SKM-1 treated with dmso at 0.1 percent for 144 hours (cell line): ENCODE measurements at regions not wholly inside any gene's neighbourhood (a gene's known extent, or its start where the extent isn't known, plus 50 kb on each side); places are given as distances from the start of the nearest gene placed in this dataset.

ENCODE experiments used
- DNase-seq: peaks from one replicate; lab custom pipeline; 2025; ENCODE audit not compliant: unreplicated experiment; lab: John Stamatoyannopoulos, UW

DNA sequence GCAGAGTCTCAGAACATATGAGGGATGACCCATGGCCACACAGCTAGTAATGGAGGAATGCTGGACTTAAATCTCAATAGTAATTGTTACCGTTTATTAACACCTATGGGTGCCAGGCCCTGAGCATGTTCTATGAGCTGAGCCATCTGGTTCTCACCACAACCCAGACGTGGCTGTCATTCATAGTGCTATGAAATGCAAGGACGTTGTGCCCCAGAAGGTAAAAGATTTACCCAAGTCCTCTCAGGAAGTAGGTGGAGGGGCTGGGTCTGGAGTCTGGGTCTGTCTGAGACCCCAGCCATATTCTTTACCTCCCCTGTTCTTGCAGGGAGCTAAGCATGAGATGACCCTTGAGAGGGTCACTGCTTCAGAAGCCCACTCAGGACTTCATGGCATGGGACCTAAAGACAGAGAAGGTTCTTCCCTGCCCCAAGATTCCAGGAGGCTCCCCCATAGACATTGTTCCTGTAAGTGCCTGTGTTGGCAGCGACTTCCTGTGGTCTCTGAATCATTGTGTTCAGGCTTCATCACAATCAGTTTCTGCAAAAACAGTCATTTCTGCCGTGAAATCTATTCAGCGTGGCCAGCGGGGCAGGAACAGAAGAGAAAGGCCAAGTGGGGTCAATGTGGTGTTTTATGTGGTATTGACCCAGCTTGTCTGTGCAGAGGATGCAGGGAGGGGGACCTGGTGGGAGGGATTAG is 475.4 kb downstream of the PTPRU start:
- no peak for DNase-seq

DNA sequence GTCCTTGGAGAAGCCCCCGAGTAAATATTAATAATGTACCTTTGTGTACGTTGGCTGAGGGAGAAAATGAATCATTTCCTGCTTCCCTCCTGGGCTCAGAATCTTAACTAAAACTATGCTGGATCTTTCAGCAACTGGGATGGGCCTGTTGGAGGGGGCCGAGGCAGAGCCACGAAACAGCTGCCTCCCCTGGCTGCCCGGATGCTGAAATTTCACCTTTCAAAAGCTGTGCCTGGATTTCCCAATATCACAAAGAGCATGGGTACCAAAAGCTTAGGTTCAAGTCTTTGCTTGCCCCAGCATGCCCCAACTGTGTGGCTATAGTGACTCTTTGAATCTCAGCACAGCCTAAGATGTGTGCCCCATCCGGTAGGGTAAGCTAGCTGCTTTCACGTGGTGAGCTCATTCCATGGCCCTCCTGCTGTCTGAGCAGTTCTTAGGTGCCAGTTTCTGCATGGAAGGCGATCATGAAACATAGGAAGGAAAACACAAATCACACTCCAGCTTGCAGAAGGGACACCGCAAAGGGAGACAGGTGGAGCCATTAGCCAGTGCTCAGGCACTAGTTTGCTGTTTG is 473.5 kb downstream of the PTPRU start:
- no peak for DNase-seq

DNA sequence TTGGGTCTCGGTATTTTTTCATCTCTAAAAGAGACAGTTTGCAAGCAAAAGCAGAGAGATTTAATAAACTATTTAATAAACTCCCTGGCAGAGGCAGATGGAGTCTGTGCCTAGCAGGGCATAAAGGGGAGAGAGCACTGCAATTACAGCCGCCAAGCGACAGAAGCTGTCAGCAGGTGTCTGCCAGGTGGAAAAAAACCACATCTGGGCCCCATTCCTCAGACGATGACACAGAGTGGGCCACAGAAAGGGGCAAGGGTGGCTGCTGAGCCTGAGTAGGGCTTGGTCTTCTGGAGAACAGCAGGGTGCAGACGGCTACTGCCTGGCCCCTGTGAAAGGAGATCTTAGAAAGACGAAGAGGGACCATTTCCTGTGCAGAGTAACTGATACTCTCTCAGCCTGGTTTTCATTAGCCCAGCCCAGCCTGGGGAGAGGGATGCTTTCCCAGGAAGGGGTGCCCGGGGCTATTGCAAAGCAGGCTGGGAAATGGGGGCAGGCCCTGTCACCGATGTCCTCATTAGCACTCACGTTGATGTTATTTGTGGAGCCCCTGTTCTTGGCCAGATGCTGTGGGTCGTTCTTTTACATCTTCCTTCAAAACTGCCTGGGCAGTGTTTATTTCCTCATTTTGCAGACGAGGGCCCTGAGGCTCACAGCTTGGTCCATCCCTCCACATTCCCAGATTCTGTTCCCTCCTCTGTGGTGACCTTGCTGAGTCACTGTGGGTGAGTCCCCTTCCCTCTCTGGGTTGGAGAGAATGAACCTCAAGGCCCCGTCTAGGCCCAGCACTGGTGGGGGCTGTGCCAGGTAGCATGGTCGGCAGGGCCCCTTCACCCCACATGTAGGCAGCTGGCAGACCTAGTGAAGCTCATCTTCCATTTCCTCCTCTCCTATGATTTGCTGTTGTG is 472.7 kb downstream of the PTPRU start:
- DNase-seq = no peak

DNA sequence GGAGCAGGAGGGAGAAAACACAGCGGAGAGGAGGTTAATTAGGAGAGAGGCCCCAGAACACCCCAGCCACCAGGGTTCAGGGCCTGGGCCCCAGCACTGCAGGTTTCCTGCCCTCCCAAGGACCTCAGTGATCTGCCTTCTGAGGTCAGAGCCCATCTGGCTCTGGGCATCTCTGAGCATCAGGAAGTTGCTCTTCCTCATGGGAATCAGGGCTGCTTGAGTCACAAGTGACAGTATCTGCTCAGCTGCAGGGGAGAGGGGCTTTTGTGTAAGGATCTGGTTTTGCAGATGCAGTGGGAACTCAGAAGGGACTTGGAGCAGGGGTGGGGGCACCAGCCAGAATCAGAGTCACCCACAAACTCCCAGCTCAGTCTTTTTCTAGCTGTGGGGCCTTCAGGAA is 472.1 kb downstream of the PTPRU start:
- no peak for DNase-seq

DNA sequence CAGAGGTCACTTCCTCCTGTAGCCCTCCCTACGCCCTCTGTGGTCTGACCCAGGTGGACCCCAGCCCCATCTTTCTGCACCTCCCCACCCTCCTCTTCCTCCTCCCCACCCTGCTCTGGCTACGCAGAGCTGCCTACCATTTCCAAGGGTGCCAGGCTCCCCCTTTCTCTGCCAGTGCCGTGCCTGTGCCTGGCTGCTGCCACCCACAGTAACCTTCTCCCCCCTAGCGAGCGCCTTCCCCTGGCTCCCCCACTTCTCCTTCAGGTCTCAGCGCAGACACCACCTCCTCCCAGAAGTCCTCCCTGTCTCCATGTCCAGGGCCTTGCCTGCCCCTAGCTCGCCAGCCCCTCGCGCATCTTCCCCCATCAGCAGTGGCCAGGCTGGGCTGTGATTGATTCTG is 471.5 kb downstream of the PTPRU start:
- DNase-seq = no peak

DNA sequence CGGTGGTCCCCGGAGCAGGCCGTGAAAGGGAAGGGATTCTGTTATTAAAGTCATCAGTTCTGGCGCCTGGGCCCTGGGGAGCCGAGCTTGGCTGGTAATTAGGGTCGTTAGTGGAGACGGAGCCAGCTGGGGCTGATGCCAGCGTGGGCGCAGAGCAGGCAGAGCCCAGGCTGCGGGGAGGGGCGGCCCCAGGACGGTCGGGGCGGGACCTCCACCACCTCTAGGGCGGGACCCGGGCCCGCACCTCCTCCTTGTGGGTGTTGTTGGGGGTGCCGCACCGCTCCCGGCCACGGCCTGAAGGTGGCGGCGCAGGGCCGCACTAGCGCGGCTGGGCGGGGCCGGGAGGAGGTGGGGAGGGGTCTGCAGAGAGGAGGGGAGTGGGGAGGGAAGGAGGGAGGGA is 470.6 kb downstream of the PTPRU start:
- no peak for DNase-seq

DNA sequence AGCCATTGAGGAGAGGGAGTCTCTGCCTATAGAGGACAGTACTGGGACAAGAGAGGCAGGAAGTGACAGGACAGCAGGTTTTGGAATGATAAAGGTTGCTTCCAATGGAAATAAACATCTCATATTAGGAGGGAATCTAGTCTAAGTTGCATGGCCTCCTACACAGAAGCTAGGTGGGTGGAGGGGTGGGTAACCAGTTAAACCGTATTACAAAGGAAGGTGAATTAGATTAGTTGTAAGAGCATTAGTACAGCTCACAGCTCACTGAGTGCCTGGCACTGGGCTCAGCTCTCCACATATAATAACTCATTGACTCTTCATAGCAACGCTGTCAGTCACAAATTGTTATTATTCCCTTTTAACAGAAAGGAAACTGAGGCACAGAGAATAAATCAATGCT is 468.1 kb downstream of the PTPRU start:
- DNase-seq = no peak

DNA sequence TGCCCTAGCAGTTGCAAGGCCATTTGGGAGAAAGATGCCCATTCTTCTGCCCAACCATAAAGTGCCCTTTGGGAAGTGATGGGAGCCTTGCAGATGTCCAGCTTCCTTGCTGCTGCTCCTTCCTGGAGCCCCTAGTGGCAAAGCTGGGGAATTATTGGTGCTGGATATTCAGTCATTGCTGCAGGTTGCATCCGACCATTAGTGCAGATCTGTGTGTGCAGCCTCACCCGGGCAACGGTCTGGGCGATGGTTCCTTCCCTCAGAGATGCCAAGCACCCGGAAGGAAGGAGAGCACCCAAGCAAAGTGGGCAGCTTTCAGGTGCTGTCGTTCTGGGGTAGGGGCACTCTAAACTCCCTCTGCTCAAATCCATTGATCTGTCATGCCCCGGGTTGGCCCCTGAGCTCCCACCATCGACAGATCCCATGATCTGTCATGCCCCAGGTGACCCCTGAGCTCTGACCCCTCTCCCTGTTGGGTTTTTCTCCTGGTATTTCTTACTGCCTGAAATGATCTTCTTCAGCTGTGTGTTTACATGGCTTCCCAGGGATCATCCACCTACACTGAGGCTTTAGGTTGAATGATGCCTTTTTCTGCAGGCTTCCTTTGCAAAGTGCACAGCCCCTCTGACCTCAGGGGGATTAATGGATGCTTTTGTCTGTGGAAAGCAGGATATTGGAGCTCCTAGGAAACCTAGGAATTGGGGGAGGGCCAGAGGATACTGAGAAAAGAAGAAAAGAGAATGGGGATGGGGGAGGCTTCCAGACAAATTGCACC is 467.5 kb downstream of the PTPRU start:
- DNase-seq = no peak

DNA sequence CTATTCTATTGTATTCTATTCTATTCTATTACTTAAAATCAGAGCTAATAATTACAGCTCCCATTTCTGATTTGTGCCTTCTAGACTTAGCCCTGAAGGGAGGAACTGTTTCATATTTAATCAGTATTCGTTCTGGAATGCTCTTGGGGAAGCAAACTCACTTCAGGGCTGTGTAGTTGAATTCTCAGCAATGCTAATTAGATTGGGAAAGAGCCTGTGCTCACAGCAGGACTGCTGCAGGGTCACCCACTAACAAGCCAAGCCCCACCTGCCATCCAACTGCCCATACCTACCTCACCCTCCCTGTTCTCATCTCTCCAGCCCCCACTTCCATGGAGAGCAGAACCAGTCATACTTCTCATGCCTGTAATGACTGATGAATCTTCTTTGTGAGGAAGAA is 464.2 kb downstream of the PTPRU start:
- DNase-seq = no peak

DNA sequence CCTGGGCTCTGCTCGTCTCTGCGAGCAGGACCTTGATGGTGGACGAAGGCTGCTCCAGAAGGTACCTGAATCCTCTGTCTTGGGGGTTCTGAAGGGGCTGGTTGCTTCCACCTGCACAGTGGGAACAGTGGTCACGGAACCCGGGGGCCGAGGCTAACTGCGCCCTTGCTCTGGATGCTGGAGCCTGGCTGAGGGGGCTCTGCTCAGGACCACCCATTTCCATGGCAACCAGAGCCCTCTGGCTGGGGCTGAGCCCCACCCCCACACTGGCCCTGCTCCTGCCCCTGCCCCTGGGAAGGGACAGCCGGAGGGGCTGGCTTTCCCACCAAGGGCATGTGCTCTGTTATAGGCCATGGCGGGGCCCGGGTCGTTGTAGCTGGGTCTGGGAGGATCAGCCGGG is 462.3 kb downstream of the PTPRU start:
- DNase-seq = no peak

DNA sequence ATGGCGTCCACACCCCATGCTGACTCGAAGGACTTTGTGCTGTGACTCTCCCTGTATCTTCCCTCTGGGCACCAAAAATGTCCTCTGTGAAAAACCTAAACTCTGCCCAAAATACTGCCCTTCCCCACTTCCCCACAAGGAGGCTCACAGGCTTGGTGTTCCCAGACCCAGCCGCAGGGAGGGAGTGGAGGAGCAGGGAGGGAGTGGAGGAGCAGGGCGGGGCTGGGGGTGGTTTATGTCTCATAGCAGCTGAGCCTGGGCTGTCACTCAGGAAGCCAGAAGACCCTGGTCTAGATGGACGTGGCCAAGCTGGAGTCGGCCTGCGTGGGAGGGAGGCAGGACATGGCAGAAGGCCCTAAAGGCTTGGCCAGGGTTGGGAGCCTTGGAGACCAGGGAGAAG is 461.7 kb downstream of the PTPRU start:
- no peak for DNase-seq

DNA sequence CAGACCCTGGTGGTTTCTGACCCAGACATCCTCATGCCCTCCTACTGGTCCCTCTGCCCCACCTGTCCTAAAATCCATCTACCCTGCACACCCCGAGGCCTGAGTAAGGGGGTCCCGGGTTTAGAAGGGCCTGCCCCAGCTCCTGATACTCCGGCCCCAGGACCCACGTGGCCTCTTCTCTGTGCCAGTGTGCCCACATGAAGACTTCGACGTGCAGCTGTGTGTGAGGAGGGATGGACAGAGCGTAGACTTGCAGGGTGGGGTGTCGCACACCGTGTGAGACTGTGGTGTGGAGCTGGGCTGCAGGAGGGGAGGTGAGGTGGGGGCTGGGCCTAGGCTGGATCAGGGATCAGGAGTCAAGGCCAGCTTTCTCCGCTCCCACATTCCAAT is 461.1 kb downstream of the PTPRU start:
- no peak for DNase-seq

DNA sequence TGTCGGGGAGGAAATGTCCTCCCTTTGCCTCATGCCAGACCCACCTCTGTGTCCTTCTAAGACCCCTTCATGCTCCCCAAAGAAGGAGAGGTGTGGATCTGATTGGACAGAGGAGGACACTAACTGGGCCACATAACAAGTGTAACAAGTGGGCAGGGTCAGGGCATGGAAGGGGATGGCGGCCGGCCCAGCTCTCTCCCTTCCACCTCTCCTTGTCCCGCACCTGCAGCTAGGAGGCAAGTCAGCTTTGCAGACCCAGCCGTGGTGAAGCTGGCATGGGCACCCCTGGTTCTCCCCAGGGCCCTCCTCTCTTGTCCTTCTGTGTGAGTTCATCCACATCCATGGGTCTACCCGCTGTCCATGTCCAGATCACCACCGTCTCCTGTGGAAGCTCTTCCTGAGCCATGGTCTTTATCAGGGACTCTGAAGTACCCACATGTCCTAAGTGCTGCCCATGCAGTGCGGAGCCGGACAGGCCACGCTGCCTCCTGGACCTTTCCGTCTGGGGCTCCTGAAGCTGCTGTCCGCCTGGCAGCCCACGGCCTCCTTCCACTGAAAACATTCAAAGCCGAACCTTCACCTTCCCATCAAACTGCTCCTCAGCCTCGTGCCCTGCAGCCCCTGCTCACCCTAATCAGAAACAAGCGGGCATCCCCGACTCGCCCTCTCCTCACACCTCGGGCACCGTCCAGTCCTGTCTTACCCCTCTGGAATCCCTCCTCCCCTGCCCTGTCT is 460.5 kb downstream of the PTPRU start:
- DNase-seq = no peak

DNA sequence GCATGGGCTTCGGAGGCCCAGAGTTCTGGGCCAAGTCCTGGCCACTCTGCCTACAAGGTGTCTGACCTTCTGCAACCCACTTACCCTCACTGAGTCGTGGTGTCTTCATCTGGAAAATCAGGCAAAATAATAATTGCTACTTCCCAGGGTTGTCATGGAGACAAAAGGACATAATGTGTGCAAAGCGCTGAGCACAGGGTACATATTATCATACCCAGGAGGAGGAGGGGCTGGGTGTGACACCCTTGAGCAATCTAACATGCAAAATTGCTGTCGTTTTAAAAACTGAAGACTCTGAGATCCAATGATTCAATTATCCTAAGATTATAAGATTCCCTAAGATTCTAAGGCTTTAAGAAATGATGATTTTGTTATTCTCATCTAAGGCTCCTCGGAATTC is 459.5 kb downstream of the PTPRU start:
- no peak for DNase-seq

DNA sequence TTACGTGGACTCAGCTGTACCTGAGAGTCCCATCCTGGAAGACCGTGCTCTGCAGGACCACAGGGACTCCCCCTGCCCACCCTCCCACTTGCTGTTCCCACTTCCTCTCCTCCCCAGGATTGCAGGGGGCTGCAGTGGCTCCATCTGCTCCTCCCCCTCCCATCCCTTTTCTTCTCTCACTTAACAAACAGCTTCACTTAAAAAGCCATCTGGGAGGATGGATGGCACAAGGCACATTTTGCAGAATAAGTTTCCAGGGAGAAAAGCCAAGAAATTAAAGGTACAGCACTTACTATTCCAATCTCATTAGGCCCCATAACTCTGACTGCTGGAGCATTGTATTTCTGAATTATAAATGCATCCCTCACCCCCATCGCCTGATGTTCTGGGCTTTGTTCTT is 458.7 kb downstream of the PTPRU start:
- no peak for DNase-seq

DNA sequence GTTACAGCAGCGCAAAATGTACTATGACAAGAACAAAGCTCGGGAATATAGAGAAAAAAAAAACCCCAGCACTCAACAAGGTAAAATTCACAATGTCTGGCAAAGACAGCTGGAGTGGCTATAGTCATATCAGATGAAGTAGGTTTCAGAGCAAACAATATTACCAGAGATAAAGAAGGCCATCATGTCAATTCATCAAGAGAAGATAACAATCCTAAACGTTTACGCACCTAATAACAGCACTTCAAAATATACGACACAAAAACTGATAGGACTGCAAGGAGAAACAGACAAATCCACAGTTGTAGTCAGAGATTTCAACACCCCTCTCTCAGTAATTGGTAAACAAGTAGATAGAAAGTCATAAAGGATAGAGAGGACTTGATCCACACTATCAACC is 455.2 kb downstream of the PTPRU start:
- DNase-seq = no peak

DNA sequence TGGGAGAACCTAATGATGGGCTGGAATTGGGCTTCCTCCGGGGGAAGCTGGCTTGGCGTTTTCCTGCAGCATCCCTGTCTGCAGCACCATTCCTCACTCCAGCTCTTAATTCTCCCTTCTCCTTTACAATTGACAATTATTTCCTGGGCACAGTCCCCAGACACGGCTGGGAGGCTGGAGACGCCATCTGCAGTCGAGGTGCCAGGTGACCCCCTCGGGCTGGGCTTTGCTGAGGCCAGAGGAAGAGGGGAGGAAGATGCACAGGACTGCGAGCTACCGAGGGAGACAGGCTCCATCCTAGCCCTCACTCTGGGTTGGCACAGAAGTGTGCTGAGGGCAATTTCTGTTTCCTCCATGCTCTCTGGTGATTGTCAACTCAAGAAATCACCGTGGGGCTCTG is 453.8 kb downstream of the PTPRU start:
- no peak for DNase-seq

DNA sequence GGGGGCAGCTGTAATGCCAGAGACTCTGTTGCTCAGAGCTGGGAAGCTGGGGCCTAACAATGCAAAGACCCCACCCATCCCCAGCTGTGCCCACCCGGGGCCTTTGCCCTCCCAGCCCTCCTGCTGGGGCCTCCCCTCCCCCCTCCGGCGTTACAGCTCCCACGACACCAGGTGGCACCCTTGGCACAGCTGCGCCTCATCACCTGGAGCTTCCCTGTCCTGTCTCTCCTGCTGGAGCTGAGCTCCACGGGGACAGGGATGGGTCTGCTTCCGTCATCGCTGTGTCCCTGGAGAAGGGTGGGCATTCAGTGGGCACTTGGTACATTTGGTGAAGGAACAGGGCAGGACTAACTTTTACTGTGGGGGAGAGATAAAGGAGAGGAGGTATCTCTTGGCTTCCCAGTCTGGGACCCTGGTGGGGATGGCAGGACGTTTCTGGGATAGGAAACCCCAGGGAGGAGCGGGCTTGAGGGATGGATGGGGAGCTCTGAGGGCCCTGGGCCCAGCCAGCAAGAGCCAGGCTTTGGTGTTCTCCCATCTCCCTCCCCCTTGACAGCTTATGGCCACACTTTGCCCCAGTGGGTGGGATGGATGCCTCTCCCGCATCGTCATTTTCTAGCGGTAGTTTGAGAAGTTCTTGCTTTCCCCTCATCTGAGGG is 453.2 kb downstream of the PTPRU start:
- DNase-seq = no peak

DNA sequence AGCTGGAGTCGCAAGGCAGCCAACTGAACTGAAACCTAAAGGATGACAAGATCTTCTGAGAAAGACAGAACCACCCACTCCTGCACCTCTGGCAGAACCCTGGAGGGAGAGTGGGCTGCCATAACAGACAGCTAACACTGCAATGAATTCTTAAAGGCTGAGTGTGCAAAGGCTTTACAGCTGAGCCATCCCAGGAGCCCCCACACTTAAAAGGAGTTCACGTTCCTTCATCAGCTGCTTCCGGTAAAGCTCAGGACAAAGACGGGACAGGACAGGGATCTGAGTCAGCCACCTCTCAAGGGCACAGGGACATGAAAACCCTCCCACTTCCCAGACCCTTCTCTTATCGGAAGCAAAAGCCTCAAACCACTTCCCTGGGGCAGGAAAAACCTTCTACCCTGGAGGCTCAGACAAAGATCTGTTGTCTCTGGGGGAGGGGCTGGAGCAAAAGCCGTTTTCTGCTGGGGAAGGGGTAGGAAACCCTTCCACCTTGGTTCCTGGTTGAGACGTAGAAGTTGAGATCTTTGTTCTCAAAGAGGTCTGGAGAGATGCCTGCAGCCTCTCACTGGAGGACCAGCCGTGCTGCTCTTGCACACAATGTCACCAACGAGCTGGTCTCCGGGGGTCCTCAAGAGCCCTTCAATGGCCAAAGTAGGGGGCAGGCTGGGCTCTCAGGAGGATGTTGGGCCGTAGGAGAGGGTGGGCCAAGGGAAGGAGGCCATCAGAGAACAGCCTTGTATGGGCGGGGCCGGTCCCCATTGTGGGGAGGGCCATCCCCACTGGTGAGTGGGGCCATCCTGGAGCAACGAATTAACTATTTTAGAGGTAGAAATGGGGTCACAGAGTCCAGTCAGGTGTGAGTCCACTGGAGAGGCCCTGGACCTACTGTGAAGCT is 452.4 kb downstream of the PTPRU start:
- no peak for DNase-seq
